ENCODE measurements at regions not wholly inside any gene's neighbourhood (a gene's known extent, or its start where the extent isn't known, plus 50 kb on each side); places are given as distances from the start of the nearest gene placed in this dataset.

GRCh38 chrX:63884821-63885790, 100.1 kb upstream of the ARHGEF9 start:
- DNase-seq = no peak

DNA sequence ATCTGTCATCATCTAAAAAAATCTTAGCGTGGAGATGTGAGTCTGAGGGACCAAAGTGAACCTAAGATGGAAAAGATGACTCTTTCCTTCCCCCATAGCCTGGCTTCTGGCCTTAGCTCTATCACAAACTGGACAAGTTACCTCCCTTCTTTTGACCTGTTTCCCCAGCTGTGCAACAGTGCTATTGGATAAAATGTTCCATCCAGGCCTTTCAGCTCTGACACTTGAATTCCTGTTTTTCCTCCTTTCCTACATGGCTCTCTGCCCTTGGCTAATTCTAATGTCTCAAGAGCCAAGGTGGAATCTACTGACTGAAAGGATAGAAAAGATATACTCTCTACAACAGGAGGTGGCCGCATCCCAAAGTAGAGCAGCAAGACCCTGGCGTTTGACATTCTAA, 84.5 kb upstream of the ARHGEF9 start:
- DNase-seq = peak; percentile 7

DNA sequence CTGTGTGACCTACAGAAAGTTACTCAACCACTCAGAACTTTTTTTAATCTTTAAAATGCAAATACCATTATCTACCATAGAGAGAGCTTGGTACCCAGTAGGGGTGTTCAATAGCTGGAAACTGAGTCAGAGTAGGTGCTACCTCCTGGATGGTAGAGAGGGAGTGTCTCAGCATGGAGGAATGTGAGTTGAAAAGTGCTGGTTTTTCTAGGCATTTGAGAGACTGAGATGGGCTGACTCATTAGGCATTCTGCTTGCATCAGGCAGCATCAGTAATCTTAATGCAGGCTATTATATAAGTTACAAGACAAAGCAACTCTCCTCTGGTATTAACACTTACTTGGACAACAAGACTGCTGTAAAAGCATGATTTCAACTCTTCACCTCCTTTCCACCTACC, 70.9 kb upstream of the ARHGEF9 start:
- no peak for DNase-seq

- no peak for DNase-seq
Observed at GRCh38 chrX:63835361-63835760, 50.3 kb upstream of the ARHGEF9 start.

All from hindlimb muscle (tissue), 1 donor.